HG03196 (cell line): ENCODE measurements at regions not wholly inside any gene's neighbourhood (a gene's known extent, or its start where the extent isn't known, plus 50 kb on each side); places are given as distances from the start of the nearest gene placed in this dataset.

Source experiments
- ATAC-seq: cut with Tn5 transposase; IDR thresholded peaks from one replicate; pipeline ENCODE4 v1.9.1; 2021; ENCODE audit not compliant: unreplicated experiment

DNA sequence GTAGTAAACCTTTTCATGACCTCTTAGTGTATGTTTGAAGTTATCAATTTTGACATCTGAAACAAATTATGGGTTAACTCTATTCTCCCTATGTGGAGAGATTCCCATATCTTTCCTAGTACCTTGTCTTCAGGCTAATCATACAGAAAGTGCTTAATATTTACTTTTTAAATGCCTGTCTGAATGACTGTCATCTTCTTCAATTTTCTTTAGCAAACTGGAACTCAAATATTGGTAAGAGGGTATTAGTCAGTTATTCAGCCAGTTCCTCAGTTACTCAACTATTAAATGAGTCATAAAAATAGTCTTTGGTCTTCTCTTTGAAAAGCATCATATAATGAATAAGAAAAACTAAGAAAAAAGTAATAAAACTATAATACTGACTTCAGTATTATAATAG, 1038.0 kb upstream of the PIK3C3 start:
- ATAC-seq = no peak

DNA sequence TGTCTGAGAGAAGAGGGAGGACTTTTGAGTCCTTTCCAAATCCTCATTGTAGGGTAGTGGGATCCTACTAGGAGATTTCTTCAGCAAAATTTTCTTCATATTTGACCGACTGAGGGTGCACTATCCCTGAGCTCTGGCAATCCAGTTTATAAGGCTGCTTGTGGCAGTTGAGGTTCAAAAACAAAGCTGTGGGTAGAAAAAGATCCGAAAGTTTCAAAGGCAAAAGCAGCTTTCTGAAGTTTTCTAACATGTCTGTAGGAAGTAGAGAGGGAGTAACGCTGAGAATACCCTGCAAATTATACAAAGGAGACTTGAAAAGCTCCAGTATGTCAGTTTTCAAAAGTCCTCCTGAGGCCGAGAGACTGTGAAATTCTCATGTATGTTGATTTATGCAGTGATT, 1039.3 kb upstream of the PIK3C3 start:
- ATAC-seq = no peak

DNA sequence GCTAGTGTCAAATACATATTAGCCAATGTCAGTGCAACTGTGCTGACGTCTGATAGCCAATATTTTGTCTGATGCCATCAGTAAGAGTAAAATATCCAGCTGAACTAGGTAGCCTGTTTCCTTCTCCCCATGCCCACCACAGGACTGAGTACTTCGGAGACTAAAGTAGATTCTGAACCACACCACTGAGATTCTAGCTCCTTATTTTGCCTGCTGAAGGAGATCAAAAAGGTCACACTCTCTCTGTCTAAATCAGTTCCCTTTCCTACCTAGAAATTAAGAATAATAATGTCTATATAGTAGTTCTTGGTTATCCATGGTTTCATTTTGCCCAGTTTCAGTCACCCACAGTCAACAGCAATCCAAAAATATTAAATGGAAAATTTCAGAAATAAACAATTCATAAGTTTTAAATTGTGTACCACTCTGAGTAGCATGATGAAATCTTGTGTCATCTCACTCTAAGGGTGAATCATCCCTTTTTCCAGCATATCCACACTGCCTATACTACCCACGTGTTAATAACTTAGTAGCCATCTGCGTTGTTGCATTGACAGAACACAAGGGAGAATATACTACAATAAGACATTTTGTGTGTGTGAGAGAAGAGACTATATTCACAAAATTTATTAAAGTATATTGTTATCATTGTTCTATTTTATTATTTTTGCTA, 1043.3 kb upstream of the PIK3C3 start:
- no peak for ATAC-seq

DNA sequence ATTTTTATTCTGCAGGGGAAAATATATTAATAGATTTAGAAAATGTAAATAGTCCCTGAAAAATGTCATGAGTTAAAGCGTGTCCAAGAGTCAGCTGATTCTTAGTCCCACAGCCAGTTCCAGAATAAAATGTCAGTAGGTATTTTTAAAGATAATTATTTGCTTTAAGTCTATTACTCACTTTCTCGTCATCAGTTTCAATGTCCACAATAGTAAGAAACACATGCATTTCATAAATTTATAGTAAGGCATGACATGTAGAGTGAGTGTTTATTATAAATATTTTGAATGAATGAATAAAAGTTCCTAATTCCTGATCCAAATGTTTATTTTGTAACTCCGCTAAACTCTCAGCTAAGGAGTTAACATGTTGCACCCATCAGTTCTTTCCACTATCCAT, 1044.0 kb upstream of the PIK3C3 start:
- ATAC-seq = no peak

DNA sequence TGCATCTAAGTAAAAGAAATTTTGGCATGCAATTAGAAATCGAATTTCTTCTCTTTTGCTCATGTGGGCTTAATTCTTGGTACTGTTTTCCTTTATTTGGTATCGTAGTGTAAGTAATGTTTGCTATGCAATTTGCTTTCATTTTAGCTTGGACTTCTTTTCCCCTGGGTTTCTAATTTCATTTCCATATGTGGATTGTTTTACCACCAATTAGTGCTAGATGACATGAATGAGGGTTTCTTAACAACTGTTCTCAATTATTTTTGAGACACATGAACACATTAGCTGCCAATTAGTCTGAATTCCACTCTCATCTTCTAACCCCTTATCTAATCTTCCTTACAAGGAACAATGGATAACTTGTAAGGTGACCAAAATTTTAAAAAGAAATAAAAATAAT, 1047.2 kb upstream of the PIK3C3 start:
- ATAC-seq = no peak

DNA sequence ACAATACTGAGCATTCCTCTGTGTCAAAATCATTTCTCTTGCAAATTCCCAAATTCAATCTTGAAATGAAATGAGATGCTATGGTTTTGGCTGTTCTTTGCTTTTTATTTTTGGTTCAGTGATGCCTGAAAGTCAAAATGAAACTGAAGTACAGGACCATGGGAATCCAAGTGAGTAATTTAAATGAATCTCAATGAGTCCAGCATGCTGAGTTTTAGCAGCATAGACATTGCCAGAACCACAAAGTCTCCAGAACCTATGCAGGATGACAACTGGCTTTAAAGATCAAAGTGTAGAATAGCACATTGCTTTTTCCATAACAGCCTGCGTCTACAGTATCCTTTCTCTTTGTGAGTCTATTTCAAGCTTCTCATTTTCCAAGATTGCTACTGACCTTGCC, 1050.7 kb upstream of the PIK3C3 start:
- no peak for ATAC-seq

DNA sequence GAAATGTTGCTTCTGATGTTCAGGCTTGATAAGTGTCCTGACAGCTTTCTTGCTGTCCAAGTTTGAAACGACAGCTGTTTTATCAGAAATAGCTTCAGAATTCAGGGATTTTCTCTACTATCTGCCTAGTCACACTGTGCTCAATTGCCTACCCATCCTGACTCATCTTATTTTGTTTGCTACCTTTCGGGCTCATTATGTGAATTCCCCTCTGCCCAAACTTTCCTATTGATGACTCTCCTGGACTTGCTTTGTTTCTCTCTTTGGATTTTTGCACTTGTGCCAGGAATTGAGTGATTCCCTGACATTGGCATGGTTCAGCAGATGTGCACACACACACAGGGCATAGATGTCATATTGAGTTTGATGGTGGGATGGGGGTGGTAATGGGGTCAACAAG, 1052.6 kb upstream of the PIK3C3 start:
- ATAC-seq = no peak

DNA sequence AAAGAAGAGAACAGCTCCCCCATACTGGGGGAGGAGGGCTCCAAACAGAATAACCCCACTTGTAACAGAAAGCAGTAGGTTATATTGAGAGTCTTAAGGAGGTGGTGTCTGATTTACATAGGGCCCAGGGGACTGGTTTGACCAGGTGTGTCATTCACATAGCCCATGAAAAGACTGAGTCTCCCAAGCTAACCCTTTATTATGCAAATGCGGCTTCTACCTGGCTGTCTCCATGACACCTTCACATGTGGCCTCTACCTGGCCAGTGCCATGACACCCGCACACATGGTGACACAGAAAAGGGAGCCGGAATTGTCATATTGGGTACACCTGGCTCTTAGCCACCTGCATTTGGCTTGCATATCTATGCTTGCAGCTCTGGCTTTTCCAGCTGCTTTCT, 1057.2 kb upstream of the PIK3C3 start:
- ATAC-seq = no peak

DNA sequence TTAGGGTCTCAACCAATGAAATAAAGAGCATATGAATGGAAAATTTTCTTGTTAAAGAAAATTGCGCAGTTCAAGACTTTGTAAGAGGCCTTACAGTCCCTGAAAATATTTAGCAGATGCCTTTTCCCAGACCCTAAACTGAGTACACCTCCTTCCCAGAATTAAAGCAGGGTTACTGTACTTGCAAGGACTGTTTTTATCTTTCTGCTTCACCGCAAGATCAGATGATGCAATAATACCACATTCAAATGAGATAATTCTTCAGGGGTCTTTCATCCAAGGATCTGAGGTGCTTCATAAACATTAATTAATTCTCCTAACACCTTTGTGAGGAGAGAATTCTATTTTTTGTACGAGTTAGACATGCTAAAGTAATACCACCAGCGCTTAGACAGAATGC, 1071.8 kb upstream of the PIK3C3 start:
- ATAC-seq = no peak

DNA sequence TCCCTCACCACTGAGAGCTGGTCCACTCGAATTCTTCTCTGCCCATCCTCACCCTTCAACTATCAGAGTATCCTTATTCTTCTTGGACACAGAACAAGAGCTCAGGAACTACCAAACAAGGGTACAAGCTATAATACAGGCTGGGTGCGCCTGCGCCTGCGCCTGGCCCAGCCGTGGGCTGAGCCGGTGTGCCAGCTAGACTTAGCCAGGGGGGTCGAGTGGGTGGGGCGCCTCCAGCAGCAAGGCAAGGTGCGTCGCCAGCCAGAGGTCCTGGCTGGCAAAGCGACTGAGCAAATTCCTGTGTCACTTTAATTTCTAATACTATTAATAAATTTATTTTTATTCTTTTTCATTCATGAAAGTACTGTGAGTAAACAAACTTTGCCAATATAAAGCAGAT, 1072.6 kb upstream of the PIK3C3 start:
- ATAC-seq = no peak

DNA sequence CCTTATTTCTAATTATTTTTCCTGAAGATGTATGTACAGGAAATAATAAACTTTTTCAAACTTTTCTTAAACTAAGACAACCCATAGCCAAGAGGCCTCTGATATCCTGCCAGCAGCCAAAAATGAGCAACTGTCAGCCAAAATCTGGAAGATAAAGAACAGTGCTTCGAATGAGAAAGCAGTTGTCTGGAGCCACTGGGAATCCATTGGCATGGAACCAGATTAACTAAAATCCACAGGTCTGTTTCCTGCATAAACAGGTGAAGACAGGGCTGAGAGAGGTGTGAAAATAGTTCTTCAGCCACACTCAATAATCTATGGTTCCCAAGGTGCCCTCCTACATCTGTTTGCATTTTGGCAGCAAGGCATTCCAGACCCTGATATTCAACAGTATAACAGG, 1076.7 kb upstream of the PIK3C3 start:
- ATAC-seq = no peak

DNA sequence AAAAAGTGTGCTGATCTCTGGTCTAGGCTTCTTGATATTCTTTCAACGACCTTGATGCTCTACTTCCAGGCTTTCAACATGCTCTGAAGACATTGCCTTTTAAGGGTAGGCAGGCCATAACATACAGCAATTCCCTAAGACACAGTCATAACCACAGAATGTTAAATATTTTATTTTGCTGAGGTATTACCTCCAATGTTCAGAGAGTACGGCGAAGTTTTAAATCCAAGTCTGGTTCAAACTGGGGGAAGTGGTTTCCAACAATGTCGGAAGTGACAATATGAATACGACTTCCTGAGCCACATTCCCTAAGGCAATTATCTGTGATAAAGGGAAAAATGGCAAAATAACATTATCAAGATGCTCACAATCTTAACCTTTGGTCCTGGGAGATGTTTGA, 1077.9 kb upstream of the PIK3C3 start:
- no peak for ATAC-seq

DNA sequence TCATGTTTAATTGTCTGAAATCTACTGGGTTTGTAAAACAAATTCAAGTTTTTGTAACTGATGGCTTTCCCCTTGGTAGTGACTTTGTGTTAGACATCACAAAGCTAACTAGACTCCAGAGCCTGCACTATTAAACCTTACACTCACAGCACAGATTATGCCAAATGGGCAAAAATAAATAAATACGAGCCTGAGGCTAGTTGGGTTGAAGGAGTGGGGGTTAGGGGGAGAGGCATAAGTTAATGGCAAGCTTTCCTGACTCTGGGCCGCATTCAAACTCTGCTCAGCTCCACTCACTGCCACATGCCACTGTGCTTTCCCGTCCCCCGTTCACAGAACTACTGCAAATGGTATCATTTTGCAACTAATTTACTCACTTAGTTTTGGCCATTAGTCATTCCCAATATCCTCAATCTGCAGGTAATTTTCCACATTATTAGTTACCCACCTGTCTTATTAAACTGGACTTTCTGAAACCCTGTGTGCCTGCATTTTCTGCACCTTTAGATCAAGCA, 1079.9 kb upstream of the PIK3C3 start:
- no peak for ATAC-seq

DNA sequence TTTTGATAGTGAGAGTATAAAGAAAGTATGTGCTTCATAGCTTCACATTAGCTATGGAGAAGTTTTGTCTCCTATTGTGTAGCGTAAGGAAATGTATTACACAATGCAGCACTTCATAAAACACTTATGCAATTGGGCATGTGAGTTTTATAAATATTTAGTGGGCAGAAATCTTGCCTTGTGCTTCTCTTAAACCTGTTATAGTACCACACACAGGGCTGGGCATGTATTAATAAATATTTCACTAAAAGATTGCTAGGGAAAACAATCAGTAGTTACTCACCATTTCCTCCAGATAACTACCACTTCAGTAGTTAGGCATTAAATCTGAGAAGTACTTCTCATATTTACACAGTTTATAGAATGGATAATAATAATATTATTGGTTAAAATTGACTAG, 1080.8 kb upstream of the PIK3C3 start:
- no peak for ATAC-seq

DNA sequence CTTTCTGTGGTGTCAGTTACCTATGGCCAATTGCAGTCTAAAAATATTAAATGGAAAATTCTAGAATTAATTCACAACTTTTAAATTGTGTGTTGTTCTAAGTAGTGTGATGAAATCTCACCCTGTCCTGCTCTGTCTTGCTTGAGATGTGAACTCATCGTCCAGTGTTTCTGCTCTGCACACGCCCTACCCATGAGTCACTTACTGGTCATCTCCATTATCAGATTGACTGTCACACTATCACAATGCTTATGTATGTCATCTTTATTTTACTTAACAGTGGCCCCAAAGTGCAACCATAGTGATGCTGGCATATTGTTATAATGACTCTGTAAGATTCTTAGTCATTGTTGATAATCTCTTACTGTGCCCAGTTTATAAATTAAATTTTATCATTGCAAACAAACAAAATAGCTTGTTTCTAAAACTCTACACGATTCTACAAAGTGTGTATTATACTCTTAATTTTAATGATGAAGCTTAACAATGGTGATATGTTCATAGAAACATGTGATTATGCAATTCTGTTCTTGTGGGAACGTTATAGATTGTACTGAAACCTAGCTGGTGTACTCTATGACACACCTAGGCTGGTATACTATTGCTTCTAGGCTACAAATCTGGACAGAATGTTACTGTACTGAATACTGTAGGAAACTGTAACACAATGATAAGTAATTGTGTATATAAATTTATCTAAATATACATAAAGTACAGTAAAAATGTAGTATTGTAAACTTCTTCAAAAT, 1086.8 kb upstream of the PIK3C3 start:
- ATAC-seq = no peak

DNA sequence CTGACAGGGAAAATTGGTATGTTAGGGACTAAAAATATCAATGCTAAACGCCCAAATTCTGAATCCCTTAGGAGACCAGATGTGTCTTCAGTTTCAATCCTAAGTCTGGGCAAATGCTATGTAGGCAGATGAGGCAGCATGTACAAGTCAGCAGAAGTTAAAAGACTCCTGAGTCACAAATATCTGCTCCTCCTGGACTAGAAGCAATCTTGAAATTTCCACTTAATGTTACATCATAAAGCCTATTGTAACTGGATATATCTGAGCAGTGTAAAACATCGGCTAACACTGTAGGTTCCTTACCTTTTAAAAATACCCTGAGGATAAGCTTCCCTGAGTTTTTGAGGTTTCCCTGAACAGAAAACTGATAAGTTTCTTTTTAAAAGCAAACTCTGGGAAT, 1087.6 kb upstream of the PIK3C3 start:
- no peak for ATAC-seq

DNA sequence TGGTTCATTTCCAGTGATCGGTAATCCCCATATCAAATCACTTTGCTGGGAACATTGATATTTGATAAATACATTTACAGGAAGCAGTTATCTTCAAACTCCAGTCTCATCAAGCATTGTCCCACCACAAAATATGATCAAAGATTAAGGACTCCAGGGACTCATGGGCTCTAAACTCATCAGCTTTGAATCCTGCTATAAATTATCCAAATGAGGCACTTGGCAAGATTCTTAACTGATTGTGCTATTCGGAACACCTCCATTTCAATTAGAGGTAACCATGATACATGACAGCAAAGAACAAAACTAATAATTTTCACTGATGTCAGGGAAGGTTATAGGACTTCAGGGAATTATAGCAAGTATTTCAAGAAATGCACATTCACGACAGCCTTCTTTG, 1088.1 kb upstream of the PIK3C3 start:
- ATAC-seq = no peak

DNA sequence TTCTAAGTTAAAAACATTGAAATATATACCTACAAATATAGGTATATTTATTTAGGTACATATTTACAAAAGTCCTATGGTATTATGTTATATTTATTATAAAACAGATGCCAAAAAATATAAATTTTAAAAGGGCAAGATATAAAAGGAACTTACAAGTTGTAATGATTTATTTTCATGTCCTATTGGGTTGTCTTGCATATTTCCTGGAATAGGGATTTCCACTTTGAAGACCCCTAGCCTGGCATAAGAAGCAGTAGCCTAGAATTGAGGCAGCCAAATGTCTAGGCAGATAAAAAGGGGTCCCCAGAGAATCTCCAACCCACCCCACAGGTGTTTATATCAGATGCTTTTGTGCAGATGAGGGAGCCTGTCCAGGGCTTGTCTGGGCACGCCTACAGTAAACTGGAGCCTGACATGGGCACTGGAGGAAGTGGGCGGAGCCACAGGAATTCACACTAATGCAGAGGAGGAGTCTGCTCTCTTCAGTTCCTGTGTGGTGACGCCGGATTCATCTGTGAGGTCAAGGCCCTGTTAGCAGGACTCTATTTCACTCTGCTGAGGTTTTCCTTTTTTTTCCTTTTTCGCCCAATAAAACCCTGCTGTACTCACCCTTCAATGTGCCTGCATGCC, 1088.9 kb upstream of the PIK3C3 start:
- ATAC-seq = no peak

DNA sequence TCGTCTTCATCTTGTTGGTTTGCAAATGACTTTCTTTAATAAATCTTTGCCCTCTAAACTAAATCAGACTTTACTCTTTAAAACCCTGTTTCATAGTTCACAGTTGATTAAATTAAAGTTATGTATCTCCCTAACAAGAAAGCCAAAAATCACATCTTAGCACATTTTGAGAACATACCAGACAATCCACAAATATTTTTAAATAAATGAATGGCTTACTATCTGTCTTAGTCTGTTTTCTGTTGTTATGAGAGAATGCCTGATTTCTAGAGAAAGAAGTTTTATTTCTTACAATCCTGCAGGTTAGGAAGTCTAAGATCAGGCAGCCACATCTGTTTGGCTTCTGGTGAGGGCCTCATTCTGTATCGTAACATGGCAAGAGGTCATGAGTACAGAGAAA, 1090.2 kb upstream of the PIK3C3 start:
- no peak for ATAC-seq

DNA sequence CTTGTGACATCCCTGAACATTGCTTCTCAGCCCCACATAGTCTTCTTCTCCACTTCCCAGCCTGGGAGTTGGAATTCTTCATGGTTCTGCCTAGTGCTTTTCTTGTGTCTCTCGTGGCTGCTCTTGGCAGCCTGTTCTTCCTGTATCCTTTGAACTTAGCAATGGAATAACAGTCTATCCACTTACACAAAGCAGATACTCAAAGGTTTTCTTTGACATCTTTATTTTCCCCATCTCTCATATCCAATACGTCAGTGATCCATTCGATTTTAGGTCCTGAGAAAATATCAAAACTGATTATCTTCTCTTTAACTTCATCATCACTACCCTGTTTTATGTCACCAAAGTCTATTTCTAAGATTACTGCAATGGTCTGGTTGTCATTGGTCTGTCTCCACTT, 1091.2 kb upstream of the PIK3C3 start:
- ATAC-seq = no peak

DNA sequence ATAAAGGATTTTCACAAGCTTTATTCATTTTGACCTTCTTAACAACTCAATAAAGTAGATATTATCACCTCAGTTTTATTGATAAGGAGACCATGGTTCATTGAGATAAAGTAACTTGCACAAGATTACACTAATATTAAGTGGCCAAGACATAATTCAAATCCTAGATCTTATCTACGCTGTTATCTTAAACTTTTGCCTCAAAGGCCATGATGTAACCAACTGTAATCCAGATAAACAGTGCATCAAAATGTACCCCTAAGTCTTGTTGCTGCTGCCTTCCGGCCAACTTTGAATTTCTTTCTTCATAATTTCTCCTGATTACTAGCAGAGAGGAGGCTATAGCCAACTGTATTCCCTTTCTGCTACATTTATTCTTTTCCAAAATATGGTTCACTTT, 1094.8 kb upstream of the PIK3C3 start:
- no peak for ATAC-seq

DNA sequence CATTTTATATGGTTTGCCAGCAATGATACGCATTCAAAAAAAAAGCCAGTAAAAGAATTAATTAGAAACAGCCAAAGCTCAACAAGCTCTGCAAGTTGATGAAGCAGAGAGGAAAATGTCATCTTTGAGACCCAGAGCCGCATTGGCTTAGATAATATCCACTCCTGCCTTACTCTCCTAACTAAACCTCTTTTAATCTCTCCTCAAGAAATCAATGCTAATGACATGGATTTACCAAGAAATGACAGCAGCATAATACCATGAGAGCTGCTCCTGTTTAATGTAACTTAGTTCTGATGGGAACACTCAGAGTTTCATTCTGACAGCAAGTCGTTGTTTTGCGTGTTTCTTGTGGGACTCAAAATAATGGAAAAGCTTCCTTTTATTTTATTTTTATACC, 1099.4 kb upstream of the PIK3C3 start:
- ATAC-seq = no peak
